Fibroblast of skin of right quadriceps (primary cell): ENCODE measurements at regions not wholly inside any gene's neighbourhood (a gene's known extent, or its start where the extent isn't known, plus 50 kb on each side); places are given as distances from the start of the nearest gene placed in this dataset.

ENCODE experiments used
- DNase-seq: peaks from one replicate; pipeline ENCODE4 v3.0.0-alpha.2; 2013

DNA sequence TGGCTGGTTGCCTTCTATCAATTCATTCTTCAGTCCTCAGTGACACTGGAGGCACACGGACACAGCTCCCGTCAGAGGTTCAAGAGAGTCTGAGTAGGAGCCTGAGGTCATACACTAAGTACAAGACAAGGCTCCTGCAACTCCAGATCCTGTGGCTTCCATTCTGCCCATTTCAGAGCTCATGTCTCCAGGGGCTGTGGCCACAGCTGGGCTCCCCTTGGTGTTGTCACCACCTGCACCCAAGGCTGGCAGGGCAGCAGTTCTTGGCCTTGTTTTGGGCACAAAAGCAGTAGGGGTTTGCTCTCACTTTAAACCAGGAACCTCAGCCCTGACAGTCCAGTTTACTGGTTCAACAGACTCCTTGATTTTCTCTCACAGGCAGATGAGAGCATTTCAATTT lies 189.6 kb downstream of the ICE1 start:
- DNase-seq: no peak

DNA sequence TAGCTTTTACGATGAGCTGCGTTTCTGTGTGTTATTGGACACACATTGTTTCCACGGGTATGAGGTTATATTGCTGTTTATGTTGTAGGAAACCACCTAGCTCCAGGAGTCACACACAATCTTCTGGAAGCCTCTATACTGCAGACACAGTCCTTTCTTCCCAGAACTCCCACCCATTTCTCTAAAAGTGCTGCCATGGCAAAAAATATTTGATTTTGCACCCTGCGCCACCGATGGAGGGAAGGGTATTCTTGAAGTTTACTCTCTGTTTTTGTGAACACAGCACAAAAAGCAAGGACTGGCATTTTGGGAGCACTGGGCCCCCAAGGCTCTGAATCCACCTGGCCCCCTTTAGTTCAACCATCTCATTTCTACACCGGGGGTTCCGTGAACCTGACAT lies 187.5 kb downstream of the ICE1 start:
- DNase-seq: no peak

DNA sequence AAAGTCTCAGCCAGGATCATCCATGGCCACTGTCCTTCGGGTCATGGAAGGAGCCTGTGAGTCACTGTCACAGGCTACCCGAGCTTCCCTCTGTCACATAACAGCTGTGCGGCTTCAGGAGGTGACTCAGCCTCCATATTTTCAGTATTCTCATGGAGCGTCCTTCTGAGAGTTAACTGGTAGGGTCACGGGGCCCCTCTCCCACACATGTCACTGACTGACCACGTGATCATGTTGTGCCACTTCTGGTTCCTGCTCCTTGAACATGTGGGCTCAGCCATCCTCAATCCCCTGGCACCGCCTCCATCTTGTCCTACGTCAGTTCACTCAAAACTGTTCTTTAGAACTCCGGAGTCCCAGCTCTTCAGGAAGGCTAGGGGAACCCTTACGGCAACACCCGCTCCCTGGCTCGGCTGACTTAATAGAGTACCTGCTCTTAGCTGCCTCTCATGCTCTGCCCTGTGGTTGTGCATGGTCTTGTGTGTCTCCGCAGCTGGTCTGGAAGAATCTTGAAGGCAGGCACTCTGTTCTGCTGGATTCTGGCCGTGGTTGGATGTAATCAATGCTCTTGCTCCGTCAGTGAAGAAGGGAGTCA lies 182.8 kb downstream of the ICE1 start:
- no peak for DNase-seq

DNA sequence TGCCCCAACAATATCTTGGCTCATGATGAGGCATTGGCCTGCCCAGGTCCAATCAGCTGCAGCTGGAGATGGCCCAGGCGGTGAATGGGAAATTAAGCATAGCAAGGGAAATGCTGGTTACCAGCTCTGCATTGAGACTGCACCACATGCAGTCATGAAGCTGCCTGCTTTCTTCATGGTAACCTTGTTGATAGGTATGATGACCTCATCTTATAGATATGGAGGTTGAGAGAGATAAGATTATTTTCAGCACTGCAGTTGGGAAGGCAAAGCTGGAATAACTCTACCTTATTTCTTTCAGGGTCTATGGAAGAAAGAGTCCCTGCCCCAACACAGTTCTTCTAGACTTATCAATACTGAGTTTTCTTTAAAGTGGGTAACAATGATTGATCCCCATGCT lies 180.1 kb downstream of the ICE1 start:
- no peak for DNase-seq

DNA sequence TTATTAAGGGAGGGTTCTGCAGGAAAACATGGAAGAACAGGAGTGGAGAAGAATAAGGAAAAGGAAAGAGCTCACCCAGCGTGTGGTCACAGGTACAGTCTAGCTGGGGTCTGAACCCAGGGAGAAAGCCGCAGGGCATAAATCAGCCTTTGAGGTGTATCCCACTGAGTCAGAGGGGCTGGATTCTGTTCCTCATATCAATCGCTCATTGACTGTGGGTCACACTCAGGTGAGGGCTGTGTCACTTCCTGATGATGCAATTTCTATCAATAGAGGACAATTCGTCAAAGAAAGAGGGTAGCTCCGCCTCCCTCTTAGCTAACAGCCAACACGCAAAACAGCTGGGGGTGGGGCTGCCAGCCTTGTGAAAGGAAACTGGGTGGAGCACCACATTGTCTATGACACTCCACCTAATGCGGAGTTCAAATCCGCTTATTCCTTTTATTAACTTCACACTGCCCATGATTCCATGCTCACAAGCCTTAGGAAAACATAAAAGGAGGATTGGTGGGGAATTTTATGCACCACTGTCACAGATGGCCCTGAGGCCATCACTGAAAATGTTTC lies 176.2 kb downstream of the ICE1 start:
- no peak for DNase-seq

DNA sequence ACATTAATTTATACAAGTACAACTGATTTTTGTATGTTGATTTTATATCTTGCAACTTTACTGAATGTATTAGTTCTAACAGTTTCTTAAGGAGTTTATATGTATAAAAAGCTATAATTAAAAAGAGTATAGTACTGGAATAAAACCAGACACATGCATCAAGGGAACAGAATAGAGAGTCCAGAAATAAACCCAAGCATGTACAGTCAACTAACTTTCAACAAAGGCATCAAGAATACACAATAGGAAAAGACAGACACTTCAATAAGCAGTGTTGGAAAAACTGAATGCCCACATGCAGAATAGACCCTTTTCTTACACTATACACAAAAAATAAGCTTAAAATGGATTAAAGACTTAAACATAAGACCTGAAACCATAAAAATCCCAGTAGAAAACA lies 170.9 kb downstream of the ICE1 start:
- no peak for DNase-seq

DNA sequence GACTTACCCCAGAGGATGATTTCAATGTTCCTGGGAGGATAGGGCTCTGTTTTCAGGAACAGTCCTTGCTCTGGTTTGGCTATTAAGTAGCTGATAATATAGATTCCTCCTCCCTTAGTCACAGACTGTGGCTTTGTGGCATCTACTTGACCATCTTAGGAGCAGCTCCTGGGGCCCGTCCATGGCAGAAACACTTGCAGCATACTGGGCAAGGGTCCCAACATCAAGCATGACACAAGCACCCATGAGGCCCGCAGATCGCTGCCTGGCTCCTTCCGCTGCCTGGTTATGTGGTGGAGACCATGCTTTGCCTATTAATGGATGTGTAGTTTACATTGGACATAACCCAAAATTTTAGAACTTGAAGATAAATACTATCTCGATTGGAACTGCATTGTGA lies 170.1 kb downstream of the ICE1 start:
- DNase-seq: no peak

DNA sequence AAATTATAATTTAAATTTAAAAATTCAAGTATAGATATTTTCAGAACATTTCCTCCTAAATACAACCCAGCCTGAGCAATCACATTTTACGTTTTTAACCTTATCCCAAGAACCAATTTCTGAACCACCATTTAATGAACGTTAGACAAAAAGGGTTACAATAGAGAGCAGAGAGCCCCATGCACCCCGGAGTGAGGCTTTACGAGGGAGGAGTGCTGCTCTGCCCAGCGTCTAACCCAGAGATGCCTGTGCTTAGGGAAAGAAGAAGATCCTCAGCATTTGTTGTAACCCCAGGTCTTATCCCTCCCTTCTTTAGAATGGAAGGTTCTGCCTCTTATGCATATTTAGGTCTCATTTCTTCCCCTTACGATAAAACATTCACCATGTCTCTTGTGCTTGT lies 169.1 kb downstream of the ICE1 start:
- DNase-seq: no peak

DNA sequence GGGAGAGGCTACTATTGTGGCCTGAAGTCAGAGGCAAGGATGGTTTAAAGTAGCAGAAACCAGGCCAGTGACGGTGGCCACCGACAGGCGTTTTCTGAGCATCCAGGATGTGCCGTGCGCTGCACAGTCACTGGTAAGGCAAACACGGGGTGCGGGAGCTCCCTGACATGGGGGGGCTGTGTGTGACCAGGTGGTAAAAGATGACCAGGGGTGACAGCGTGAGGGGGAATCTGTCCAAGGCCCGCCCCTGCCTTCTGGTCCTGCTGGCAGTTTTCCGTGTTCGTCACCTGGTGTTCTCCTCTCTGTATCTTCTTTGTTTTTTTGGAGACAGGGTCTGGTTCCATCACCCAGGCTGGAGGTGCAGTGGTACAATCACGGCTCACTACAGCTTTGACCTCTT lies 167.4 kb downstream of the ICE1 start:
- DNase-seq: no peak

DNA sequence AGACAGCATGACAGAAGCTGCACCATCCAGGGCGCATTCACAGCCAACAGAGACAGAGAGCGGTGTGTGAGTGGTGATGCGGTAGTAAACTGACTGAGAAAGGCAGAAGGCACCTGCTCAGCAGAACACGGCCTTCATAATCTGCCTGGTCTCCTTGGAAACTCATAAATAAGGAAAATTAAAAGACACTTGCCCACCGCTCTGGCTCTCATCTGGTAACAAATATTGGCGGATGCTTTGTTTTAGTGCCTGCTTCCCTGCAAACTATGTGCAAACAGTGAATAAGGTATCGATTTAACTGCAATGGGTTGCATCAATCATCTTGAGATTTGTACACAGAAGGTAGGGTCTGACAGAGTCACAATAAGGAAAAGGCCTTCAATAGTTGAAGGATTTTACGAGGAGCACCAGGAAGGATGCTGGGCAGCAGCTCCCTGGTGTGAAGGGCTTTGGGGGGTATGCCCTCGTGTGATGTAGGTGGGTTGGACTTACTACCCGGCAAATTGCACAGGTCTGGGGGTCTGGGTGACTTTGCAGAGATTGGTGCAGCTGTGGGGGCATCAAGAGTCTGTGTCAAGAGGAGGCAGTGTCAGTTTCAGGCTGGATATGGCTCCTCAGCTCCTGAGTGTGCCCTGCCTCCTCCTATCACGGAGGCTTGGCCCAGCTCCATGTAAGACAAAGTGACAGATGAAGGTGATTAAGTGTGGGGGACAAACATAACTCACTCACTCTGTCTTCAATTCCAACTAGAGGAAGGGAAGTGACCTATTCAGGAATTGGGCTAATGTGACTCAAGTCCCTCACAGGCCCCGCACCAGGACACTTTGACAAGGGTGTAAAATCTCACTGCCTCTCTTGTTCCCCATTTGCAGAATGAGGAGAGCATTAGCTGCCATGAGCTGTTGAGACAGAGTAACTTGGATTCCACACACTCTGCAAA lies 166.7 kb downstream of the ICE1 start:
- DNase-seq: no peak

DNA sequence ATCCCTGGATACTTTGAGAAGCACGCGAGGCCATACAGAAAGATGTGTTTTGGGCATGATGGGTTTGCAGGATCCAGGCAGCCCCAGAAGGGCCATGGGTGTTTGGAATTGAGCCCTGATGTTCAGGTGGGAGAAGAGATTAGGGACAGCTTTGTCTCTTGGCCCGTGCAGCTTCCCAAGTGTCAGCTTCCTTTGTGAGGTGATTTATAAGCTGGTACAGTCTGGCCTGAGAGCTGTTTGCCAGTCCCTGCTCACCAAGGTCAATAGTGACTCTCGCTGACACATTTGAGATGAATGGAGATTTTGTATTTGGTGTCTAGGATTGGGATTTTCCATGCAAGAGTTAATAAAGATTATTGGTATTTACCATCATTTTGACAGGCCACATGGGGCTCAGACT lies 165.9 kb downstream of the ICE1 start:
- no peak for DNase-seq

DNA sequence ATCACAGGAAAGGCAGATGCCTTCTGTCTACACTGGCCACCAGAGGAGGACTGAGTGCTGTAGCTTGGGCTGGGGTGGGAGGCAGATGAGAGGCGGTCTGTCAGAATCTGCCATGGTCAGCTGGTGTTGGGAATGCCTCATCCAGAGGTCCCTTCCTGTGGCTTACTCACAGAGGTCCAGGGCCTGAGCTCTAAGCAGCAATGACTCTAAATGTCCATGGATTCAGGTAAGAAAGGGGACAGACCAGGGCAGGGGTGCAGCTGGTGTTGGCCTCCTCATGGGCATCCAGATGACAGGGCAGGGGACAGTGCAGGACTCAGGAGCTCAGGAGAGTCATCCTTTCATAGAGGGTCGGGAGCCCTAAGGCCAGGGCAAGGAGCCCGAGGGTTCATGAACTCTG lies 165.0 kb downstream of the ICE1 start:
- DNase-seq: no peak

DNA sequence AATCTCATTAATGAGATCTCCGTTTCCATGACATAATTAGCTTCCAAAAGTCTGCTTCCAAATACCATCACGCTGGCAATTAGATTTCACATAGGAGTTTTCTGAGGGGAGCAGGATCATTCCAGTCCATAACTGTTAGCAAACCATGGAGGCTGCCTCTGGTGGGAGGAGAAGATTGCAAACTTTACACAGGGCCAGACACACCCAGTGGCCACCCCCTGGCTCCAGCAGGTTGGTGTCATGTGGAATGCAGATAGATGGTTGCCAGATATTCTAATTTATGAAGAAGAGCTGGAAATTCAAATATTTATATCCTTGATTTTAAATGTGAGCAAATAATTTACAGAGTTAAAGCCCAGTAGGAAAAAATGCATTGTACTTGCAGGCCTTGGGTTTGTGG lies 164.2 kb downstream of the ICE1 start:
- DNase-seq: no peak

DNA sequence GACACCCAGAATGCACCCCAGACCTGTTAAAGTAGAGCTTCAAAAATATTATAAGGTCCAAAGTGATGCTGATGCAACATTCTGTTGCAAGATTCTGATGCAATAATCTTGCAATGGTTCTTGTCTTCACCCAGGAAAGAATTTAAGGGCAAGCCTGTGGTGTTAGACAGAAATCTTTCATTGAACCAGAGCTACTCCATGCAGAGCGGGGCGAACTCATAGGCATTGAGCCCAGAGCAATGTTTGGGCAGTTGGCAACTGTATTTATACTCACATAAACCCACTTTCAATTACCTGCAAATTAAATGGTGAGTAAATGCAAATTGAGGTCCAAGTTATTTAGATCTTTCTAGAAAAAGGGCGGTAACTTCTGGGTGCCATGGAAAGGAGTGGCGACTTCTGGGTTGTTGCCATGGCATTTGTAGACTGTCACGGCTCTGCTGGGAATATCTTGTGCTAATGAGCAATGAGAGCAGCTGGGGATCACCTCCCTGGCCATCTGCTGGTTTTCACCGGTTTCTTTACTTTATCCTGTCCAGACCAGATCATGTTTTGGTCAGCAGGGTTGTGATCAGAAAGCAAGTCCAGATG lies 163.4 kb downstream of the ICE1 start:
- DNase-seq: no peak

DNA sequence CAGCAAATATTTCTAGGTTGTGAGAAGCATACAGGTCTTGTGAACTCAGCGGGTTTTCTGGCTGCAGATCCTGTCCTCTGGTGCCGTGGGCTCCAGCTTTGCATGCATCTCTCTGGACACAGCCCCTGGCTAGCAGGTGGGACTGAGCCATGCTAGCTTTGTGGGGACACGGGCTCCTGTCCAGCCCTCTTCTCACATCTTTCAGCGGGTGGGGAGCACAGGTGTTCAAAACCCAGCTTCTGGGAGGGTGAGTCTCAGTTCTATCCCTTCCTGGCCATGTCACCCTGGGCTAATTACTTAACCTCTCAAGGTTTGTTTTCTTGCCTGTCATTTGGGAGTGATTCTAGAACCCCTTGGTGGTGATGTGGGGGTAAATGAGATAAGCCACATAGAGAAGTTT lies 162.3 kb downstream of the ICE1 start:
- DNase-seq: no peak

DNA sequence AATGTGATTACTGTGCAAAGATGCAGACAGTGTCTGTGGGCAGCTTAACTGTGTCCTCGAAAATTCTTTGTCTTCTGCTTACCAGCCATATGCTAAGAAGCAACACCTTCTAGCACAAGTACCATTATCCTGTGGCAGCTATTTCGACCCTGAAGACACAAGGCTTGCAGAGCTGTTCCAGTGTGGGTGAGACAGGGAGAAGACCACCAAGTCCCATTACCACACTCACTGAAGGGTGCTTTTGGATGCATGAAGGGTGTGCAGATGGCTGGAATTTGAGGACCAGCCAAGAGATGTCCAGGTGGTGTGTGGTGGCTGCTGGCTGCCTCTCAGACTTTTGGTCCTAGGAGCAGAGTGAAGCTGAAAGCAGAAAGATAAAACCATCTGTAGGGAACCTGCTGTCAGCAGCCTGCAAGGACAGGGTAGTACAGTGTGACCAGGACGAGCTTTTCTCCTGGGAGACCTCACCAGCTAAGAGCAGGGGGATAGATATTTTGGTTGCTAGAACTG lies 161.8 kb downstream of the ICE1 start:
- no peak for DNase-seq

DNA sequence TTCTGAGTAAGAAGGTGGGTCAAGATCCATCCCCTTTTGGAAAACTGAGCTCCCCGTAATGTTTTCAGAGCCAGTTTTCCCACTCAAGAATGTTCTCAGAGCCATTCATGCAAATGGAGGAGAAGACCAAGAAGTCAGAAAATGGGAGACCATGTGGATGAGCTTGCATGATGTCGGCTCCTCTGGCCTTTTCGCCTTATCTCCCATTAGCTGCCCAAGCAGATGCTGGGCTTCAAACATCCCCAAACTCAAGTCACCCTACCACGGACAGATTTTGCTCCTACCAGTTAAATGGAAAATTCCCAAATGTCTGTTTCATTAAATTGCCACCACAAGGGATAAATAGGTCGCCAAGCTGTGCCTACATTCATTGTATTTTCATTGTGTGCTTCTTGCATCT lies 161.4 kb downstream of the ICE1 start:
- no peak for DNase-seq

DNA sequence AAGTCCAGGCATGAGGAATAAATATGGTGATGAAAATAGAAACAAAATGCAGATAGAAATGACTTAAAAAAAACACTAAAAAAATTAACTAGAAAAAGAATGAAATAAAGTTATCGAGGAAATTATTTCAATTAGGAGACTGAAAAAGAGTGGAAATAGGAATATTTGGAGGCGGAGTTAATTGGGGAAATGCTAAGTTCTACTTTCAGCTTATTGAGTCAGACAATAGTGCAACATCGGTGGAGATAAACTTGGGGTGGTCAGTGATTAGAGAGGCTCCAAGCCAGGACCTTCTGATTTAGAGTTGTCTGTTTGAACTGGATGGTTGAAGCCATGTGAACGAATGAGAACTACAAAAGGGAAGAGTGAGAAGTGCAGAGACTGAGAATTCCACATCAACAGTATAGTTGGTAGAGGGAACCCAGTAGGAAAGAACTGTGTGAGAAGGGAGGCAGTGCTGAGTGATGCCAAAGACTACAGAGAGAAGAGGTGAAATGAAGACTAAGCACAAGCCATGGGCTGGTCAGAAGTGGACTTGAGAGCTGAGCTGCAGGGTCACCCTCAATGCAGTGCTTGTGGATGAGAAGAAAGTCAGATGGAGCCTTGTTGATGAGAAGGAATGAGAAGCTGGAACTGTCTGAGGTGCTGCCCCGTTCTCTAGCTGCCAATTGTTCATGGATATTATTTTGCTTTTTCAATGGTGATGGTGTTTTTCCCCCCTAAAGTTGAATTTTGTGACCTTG lies 160.7 kb downstream of the ICE1 start:
- DNase-seq: no peak

DNA sequence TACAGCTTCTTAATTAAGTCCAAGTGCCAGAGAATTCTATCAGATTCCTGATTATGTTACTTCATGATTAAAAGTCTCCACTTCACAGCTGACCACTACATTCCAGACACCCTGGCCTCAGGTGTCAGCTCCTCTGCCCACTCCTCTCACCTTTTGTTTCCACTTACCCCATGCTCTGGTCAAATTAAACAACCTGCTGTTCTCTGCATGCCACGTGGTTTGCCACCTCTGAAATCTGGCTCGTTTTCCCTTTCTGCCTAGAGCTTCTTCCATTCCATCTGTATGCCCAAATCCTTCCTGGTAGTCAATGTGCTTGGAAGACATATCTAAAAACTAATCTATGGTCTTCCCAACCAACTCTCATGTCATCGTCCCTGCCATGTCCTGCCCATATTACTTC lies 158.6 kb downstream of the ICE1 start:
- no peak for DNase-seq

DNA sequence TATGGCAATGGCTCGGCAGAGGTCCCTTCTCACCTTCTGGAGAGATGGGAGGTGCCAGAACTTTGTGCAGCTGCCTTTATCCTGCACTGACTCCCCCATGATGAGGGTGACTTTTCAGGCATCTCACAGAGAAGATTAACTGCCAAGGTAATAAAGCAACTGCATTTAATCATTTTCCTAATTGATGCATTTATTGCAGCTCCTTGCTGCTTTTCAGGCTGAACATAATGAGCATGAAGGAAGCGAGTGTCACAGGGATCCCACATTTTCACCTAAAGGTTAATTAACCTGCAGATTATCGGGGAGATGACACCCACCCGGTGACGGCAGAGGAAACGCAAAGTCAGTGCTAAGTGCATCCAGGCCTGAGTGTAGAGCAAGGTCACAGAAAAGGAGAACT lies 154.3 kb downstream of the ICE1 start:
- DNase-seq: no peak

DNA sequence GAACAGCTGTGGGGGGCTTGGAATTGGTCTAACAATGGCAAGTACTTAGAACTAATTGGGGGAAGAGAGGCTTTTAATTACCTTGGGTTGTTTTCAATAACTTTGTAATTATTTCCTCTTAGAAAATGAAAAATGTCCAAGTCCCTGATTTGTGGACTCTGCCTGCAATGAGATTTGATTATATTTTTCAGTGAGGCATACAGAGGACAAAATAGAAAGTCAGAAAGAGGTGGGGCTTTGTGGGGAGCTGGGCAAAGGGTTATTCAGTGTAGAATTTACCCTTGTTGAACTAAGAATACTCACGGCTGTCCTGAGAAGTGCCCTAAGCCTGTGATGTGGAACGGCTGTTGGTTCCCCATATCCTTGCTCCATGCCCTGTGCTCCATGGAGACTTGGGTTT lies 153.0 kb downstream of the ICE1 start:
- DNase-seq: no peak

DNA sequence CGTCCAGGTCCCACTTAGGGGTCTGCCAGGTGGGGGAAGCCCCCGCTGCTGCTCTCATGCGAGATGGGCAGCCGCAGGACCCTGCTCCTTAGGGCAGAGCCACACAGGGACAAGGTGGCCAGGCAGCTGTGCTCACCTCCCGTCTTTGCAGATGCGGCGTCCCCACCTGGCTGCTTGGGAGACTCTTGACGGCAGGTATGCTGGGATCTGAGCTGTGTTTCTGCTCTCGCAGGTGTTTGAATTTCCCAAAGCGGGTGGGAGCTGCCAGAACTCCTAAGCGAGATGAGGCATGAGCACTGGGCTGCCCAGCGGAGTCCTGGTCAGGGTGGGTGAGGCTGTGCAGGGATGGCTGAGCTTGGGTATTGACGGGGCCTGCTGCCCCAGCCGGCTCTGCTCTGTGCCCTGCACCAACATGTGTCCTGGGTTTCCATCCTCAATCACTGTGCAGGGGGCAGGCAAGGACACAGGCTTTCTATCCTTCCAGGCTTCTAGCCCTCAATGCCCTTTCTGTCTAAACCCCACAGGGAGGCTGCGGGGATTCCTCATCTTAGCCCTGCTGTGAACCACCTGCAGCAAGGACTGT lies 151.4 kb downstream of the ICE1 start:
- DNase-seq: no peak
